Aorta (tissue), 5 donors: ENCODE measurements at regions not wholly inside any gene's neighbourhood (a gene's known extent, or its start where the extent isn't known, plus 50 kb on each side); places are given as distances from the start of the nearest gene placed in this dataset.
A peak's percentile ranks its signal among the peaks of the same experiment; 100 is the strongest.

Source experiments
- ATAC-seq: fragments of 200-7000 bp; cut with Tn5 transposase; one replicate; pipeline ENCODE4 v1.9.1; 2022; ENCODE audit warnings: moderate library complexity; ENCODE audit not compliant: low FRiP score
- DNase-seq, 2 donors: peaks; one replicate each; pipeline ENCODE4 v3.0.0-alpha.2; 2020
- H3K27ac ChIP-seq, 2 donors: one replicate each; pipeline ENCODE4 v1.5.1; 2013; ENCODE audit warnings: low read length in 2 of 2, mild to moderate bottlenecking in 2 of 2, moderate library complexity in 2 of 2, control low read depth in 1 of 2, inconsistent platforms in 1 of 2, low read depth in 1 of 2
- H3K27me3 ChIP-seq, 2 donors: one replicate each; pipeline ENCODE4 v1.6.1; 2013; ENCODE audit warnings: control low read depth in 1 of 2, low read length in 1 of 2, mild to moderate bottlenecking in 1 of 2, moderate library complexity in 1 of 2; ENCODE audit not compliant: insufficient read depth in 2 of 2, control insufficient read depth in 1 of 2
- H3K36me3 ChIP-seq, 2 donors: one replicate each; pipeline ENCODE4 v1.6.1; 2013; ENCODE audit warnings: control low read depth in 1 of 2, low read length in 1 of 2, mild to moderate bottlenecking in 1 of 2; ENCODE audit not compliant: insufficient read depth in 2 of 2, control insufficient read depth in 1 of 2
- H3K4me1 ChIP-seq, 2 donors: one replicate each; pipeline ENCODE4 v1.6.1; 2013; ENCODE audit warnings: low read length in 2 of 2, control low read depth in 1 of 2, mild to moderate bottlenecking in 1 of 2, moderate library complexity in 1 of 2; ENCODE audit not compliant: insufficient read depth in 2 of 2, control insufficient read depth in 1 of 2
- H3K4me3 ChIP-seq, 2 donors: one replicate each; pipeline ENCODE4 v1.5.1; 2013; ENCODE audit warnings: low read length in 2 of 2, control low read depth in 1 of 2, mild to moderate bottlenecking in 1 of 2
- H3K9me3 ChIP-seq: one replicate; pipeline ENCODE4 v1.6.1; 2013; ENCODE audit warnings: mild to moderate bottlenecking, low read length; ENCODE audit not compliant: control insufficient read depth
- WGBS, 2 donors: extraction: QIAGEN DNeasy Blood & Tissue Kit; methylation state at CpG; one replicate each; pipeline ENCODE4 v1.1.7; 2013; 5-methylcytosine and 5-hydroxymethylcytosine counted together
- intact Hi-C, 2 donors: fragments of 100-400 bp; cut with DNase I; formaldehyde crosslinking; loops; one replicate each; pipeline versions ENCODE4 v1.14.2 to v1.15.0; 2022
- donor health status: healthy with polysubstance abuse.
- donor health status: Bipolar disorder and iron deficiency.
- donor health status: DM: no; HTN: no; CAD: no.
- donor health status: DM: no; HTN: no; CAD: no.
- donor health status: DM: yes; HTN: yes; CAD: no.

GRCh38 chr10:44314802-44315460 lies 70.0 kb downstream of the CXCL12 start:
- 93 to 94% methylated on average over 6 of the region's 6 CpGs for WGBS, 2 donors
- no peak for DNase-seq
- H3K4me3 ChIP-seq: no peak overlapping the region
- H3K27me3 ChIP-seq: no peaks in the 10 kb centered on the region
- H3K27ac ChIP-seq: no peak overlapping the region
- no peaks in the 10 kb centered on the region for H3K9me3 ChIP-seq
- H3K36me3 ChIP-seq: no peaks in the 10 kb centered on the region
- ATAC-seq: no peak
- intact Hi-C loops: loop anchor here in 1 of 2 donors (5.0 to 10.0 kb wide), 3 partner anchors 67 to 542 kb away; no protein-coding TSS in a partner anchor
- H3K4me1 ChIP-seq: no peaks in the 10 kb centered on the region

GRCh38 chr10:44313761-44314165 lies 71.1 kb downstream of the CXCL12 start:
- H3K9me3 ChIP-seq: no peaks in the 10 kb centered on the region
- intact Hi-C loops: loop anchor here in 1 of 2 donors (5.0 to 10.0 kb wide), 3 partner anchors 69 to 544 kb away; no protein-coding TSS in a partner anchor
- ATAC-seq (no peak), DNase-seq (no peak)
- no peaks in the 10 kb centered on the region for H3K36me3 ChIP-seq
- no peaks in the 10 kb centered on the region for H3K4me1 ChIP-seq
- H3K4me3 ChIP-seq: no peak overlapping the region
- H3K27me3 ChIP-seq: no peaks in the 10 kb centered on the region
- no peak overlapping the region for H3K27ac ChIP-seq
- 90 to 94% methylated on average over 1 of the region's 1 CpG for WGBS, 2 donors

GRCh38 chr10:44312401-44312800 lies 72.5 kb downstream of the CXCL12 start:
- ATAC-seq: no peak
- WGBS, 2 donors: 75 to 77% methylated on average over 3 of the region's 3 CpGs

GRCh38 chr10:44311563-44312051 lies 73.3 kb downstream of the CXCL12 start:
- intact Hi-C loops: loop anchor here in 1 of 2 donors (2.0 to 10.0 kb wide), 4 partner anchors 71 to 621 kb away; no protein-coding TSS in a partner anchor
- H3K4me3 ChIP-seq: no peak overlapping the region

More at GRCh38 chr10:44312401-44312800, 72.5 kb downstream of the CXCL12 start:
- DNase-seq: no peak
- no peaks in the 10 kb centered on the region for H3K36me3 ChIP-seq
- no peaks in the 10 kb centered on the region for H3K9me3 ChIP-seq
- no peaks in the 10 kb centered on the region for H3K4me1 ChIP-seq
- no peaks in the 10 kb centered on the region for H3K27me3 ChIP-seq
- no peak overlapping the region for H3K27ac ChIP-seq
- intact Hi-C loops: loop anchor here in 1 of 2 donors (5.0 to 10.0 kb wide), 3 partner anchors 70 to 545 kb away; no protein-coding TSS in a partner anchor
- H3K4me3 ChIP-seq: no peak overlapping the region

GRCh38 chr10:44310762-44311562 lies 73.9 kb downstream of the CXCL12 start:
- ATAC-seq (peak; percentile 96), DNase-seq (peak; percentile 92 to 95)
- H3K27me3 ChIP-seq: no peaks in the 10 kb centered on the region
- H3K4me1 ChIP-seq: no peaks in the 10 kb centered on the region
- whole genome bisulfite sequencing, 2 donors: 14 to 16% methylated on average over 58 of the region's 58 CpGs
- H3K36me3 ChIP-seq: no peaks in the 10 kb centered on the region
- no peaks in the 10 kb centered on the region for H3K9me3 ChIP-seq
- no peak overlapping the region for H3K4me3 ChIP-seq
- no peak overlapping the region for H3K27ac ChIP-seq
- intact Hi-C loops: loop anchor here in 1 of 2 donors (2.0 to 10.0 kb wide), 4 partner anchors 71 to 620 kb away; no protein-coding TSS in a partner anchor

More at GRCh38 chr10:44311563-44312051, 73.3 kb downstream of the CXCL12 start:
- H3K9me3 ChIP-seq: no peaks in the 10 kb centered on the region
- no peak overlapping the region for H3K27ac ChIP-seq
- no peaks in the 10 kb centered on the region for H3K36me3 ChIP-seq
- WGBS, 2 donors: 88 to 96% methylated on average over 12 of the region's 12 CpGs
- ATAC-seq: no peak
- no peak for DNase-seq
- no peaks in the 10 kb centered on the region for H3K4me1 ChIP-seq
- H3K27me3 ChIP-seq: no peaks in the 10 kb centered on the region

- no peaks in the 10 kb centered on the region for H3K4me1 ChIP-seq
- no peak overlapping the region for H3K27ac ChIP-seq
- H3K36me3 ChIP-seq: no peaks in the 10 kb centered on the region
- DNase-seq: no peak
- no peak for ATAC-seq
- H3K9me3 ChIP-seq: no peaks in the 10 kb centered on the region
- WGBS, 2 donors: 92 to 93% methylated on average over 32 of the region's 32 CpGs
- intact Hi-C loops: loop anchor here (2.0 to 10.0 kb wide), 8 partner anchors 72 to 619 kb away; no protein-coding TSS in a partner anchor
- H3K27me3 ChIP-seq: no peaks in the 10 kb centered on the region
- H3K4me3 ChIP-seq: no peak overlapping the region
Measured at GRCh38 chr10:44309939-44310761, 74.7 kb downstream of the CXCL12 start.

- WGBS, 2 donors: 64 to 78% methylated on average over 4 of the region's 4 CpGs
- intact Hi-C loops: loop anchor here (5.0 to 10.0 kb wide), 4 partner anchors 112 to 617 kb away; no protein-coding TSS in a partner anchor
- H3K27ac ChIP-seq: no peak overlapping the region
Measured at GRCh38 chr10:44309361-44309760, 75.5 kb downstream of the CXCL12 start.

GRCh38 chr10:44308935-44309334 lies 76.0 kb downstream of the CXCL12 start:
- no peak overlapping the region for H3K4me3 ChIP-seq
- DNase-seq (no peak), ATAC-seq (no peak)
- no peaks in the 10 kb centered on the region for H3K36me3 ChIP-seq
- no peaks in the 10 kb centered on the region for H3K9me3 ChIP-seq
- no peaks in the 10 kb centered on the region for H3K27me3 ChIP-seq
- H3K27ac ChIP-seq: no peak overlapping the region
- 92 to 96% methylated on average over 4 of the region's 4 CpGs for WGBS, 2 donors
- no peaks in the 10 kb centered on the region for H3K4me1 ChIP-seq
- intact Hi-C loops: loop anchor here (5.0 to 10.0 kb wide), 4 partner anchors 112 to 617 kb away; no protein-coding TSS in a partner anchor

More at GRCh38 chr10:44309361-44309760, 75.5 kb downstream of the CXCL12 start:
- no peak for ATAC-seq
- no peaks in the 10 kb centered on the region for H3K27me3 ChIP-seq
- no peak for DNase-seq
- no peaks in the 10 kb centered on the region for H3K36me3 ChIP-seq
- H3K4me1 ChIP-seq: no peaks in the 10 kb centered on the region
- no peaks in the 10 kb centered on the region for H3K9me3 ChIP-seq
- H3K4me3 ChIP-seq: no peak overlapping the region
